22Rv1 (cell line): ENCODE measurements at regions not wholly inside any gene's neighbourhood (a gene's known extent, or its start where the extent isn't known, plus 50 kb on each side); places are given as distances from the start of the nearest gene placed in this dataset.
"Not testable (repeated sequence)": the region's sequence is repeated elsewhere in the genome, so short reads cannot be mapped to it uniquely, and the experiment has no call there.

Experiments used
- H3K27ac ChIP-seq: fragments of 450-650 bp; 2 replicates; pipeline ENCODE4 v1.5.1; 2017
- CTCF ChIP-seq: fragments of 450-650 bp; IDR thresholded peaks from 2 replicates; pipeline ENCODE4 v1.5.1; 2017; ENCODE audit warnings: mild to moderate bottlenecking
- ZFX ChIP-seq: fragments of 450-650 bp; IDR thresholded peaks from 2 replicates; pipeline ENCODE4 v1.6.1; 2017; ENCODE audit warnings: antibody characterized with exemption, borderline replicate concordance

- no peak overlapping the region for H3K27ac ChIP-seq
- TF ChIP-seq ZFX: no peak
- no peak for TF ChIP-seq CTCF
These were observed 379.0 kb upstream of the CRIM1 start for GRCh38 chr2:35976611-35977010.

GRCh38 chr2:35973737-35974132 is 381.8 kb upstream of the CRIM1 start:
- H3K27ac ChIP-seq: no peak overlapping the region
- TF ChIP-seq ZFX (no peak), CTCF (no peak)

- peak; percentile 75 for TF ChIP-seq CTCF
- no peak for TF ChIP-seq ZFX
- H3K27ac ChIP-seq: no peak overlapping the region
These were observed 382.3 kb upstream of the CRIM1 start for GRCh38 chr2:35973132-35973736.

GRCh38 chr2:35963824-35964223 is 391.8 kb upstream of the CRIM1 start:
- TF ChIP-seq CTCF (no peak), ZFX (no peak)
- H3K27ac ChIP-seq: no peak overlapping the region

- no peak overlapping the region for H3K27ac ChIP-seq
- no peak for TF ChIP-seq CTCF
- TF ChIP-seq ZFX: no peak
These were observed 392.2 kb upstream of the CRIM1 start for GRCh38 chr2:35963357-35963756.

GRCh38 chr2:35962585-35963146 is 392.9 kb upstream of the CRIM1 start:
- no peak for TF ChIP-seq ZFX
- no peak for TF ChIP-seq CTCF
- H3K27ac ChIP-seq: no peak overlapping the region

GRCh38 chr2:35960596-35960995 is 395.0 kb upstream of the CRIM1 start:
- TF ChIP-seq CTCF (no peak), ZFX (no peak)

GRCh38 chr2:35957053-35957452 is 398.5 kb upstream of the CRIM1 start:
- not testable (repeated sequence) for H3K27ac ChIP-seq

More at GRCh38 chr2:35960596-35960995, 395.0 kb upstream of the CRIM1 start:
- no peak overlapping the region for H3K27ac ChIP-seq
